CD4-positive, alpha-beta T cell treated with Interleukin-1 beta for 1 hour (primary cell): ENCODE measurements at regions not wholly inside any gene's neighbourhood (a gene's known extent, or its start where the extent isn't known, plus 50 kb on each side); places are given as distances from the start of the nearest gene placed in this dataset.

ENCODE experiments used
- DNase-seq, 2 donors: peaks; one replicate each; pipeline ENCODE4 v3.0.0-alpha.2; 2020 to 2022

- DNase-seq, result no peak
Measured at GRCh38 chr3:81439108-81439507, 322.3 kb downstream of the GBE1 start.

DNA sequence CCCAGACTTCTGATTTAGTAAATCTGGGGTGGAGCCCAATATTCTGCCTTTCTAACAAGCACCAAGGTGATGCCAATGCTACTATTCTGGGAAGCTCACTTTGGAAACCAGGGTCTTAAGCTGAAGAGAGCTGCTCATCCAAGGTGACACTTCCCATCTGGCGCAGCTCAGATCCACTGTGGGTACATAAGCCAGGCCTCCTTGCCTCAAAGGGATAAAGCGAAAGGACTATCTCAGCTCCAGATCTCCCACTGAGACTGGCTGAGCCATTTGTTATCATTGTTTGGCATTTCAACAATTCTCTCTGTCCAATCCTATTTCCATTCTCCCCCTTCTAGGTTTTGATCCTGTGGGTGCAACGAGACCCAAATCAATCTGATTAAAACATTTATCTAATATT lies 323.8 kb downstream of the GBE1 start:
- DNase-seq, result no peak

DNA sequence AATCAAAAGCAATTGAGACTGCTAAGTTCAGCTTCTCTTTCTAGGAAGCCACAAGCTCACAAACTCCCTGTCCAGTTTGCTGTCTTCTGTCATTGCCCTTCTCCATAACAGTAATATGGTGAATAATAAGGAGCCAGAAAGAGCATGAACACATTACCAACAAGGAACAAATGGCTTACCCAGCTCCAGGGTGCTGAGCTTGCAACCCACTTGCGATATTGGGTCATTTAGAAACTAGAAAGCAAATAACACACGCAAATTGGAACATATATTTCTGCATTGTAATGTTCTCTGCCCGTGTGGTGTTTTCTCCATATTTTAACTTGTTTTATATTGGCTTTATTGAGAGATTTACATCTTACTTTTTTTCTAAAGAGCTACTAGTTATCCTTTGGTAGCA lies 325.3 kb downstream of the GBE1 start:
- DNase-seq, result no peak

DNA sequence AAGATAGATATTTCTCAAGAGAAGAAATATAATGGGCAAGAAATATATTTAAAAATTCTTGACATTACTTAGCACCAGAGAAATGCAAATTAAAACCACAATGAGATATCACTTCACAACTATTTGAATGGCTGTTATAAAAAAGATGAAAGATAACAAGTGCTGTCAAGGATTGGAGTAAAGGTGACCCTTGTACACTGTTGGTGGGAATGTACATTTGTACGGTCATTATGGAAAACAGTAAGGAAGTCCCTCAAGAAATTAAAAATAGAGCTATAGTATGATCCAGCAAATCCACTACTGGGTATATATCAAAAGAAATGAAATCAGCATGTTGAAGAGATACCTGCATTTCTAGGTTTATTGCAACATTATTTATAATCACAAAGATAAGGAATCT lies 326.4 kb downstream of the GBE1 start:
- no peak for DNase-seq

- DNase-seq, result no peak
Measured at GRCh38 chr3:81434161-81434560, 327.3 kb downstream of the GBE1 start.

- no peak for DNase-seq
Measured at GRCh38 chr3:81433675-81434074, 327.8 kb downstream of the GBE1 start.

GRCh38 chr3:81432456-81432855 lies 329.0 kb downstream of the GBE1 start:
- DNase-seq, result no peak

GRCh38 chr3:81426826-81427577 lies 334.4 kb downstream of the GBE1 start:
- no peak for DNase-seq

- DNase-seq, result no peak
Measured at GRCh38 chr3:81425198-81425868, 336.1 kb downstream of the GBE1 start.

DNA sequence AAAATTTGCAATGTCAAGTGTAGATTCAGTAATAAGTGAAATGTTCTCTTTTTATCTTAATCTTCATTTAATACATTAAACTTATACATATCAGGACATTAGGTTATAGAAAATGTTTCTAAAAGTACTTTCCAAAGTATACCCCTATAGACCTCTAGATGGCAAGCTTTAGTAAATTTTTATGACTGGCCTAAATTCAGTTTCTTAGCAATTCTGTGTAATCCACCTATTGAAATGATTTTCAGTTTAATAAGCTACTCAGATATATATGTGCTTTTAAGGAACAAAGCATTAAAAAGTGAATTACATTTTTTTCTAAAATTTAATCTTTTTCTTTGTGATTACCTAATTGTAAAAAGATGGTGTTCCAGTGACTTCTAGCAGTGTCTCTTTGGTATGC lies 342.2 kb downstream of the GBE1 start:
- no peak for DNase-seq

- DNase-seq, result no peak
Measured at GRCh38 chr3:81416812-81417211, 344.6 kb downstream of the GBE1 start.

DNA sequence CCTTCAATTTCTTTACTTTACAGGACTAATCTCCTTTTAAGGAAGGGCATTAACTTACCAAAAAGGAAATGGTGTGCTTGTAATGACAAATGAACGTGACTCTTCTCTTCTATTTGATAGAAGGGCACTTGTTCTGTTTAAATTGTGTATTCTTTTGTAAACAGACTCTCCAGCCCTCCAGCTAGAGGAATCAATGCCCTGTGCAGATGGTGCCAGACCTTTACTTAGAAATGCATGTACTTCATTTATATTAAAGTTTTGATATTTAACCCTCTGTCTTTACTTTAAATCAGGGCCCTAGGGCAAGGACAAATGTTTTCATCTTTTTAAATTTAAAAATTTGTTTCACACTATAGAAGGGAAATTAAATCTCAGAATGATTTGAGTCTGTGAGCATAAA lies 355.1 kb downstream of the GBE1 start:
- DNase-seq, result no peak

- no peak for DNase-seq
Measured at GRCh38 chr3:81395739-81396513, 365.5 kb downstream of the GBE1 start.

GRCh38 chr3:81394651-81395524 lies 366.6 kb downstream of the GBE1 start:
- DNase-seq, result no peak

DNA sequence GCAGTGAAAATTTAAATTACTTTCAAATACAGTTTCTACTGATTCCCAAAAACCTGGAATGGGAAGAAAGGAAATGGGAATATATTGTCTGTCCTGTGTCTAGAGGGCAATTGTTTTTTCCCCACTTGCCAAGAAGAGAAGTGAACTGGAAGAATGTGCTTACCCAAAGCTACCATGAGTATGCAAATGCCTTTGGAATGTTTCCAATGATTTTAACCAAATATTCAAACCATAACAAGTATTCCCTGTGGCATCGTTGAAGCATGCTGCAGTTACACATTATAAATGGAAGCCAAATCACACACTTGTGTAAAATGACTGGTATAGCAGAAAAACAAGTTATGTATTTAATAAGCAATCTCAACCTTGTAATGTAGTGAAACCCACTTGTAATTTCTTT lies 368.2 kb downstream of the GBE1 start:
- no peak for DNase-seq

- DNase-seq, result no peak
Measured at GRCh38 chr3:81390796-81391195, 370.6 kb downstream of the GBE1 start.

- DNase-seq, result no peak
Measured at GRCh38 chr3:81388191-81388590, 373.3 kb downstream of the GBE1 start.

GRCh38 chr3:81382470-81382869 lies 379.0 kb downstream of the GBE1 start:
- no peak for DNase-seq

DNA sequence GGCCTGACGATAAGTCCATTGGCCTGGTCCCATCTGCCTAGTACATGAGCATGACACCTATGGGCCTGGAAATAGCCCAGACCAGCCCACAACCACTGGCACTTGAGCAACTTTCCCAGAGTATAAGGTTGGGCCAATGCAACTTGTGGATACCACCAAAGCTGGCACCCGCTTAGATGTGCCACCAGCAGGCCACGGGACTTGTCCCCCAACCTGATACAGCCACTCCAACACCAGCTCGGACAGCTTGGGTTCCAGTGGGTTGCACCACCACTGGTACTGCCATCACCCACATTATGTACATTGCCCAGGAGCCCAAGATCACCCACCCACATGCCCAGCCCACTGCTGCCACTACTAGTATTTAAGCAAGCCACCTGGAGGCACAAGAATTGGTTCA lies 381.2 kb downstream of the GBE1 start:
- no peak for DNase-seq

- no peak for DNase-seq
Measured at GRCh38 chr3:81378552-81379293, 382.7 kb downstream of the GBE1 start.

- DNase-seq, result no peak
Measured at GRCh38 chr3:81375921-81376320, 385.5 kb downstream of the GBE1 start.

DNA sequence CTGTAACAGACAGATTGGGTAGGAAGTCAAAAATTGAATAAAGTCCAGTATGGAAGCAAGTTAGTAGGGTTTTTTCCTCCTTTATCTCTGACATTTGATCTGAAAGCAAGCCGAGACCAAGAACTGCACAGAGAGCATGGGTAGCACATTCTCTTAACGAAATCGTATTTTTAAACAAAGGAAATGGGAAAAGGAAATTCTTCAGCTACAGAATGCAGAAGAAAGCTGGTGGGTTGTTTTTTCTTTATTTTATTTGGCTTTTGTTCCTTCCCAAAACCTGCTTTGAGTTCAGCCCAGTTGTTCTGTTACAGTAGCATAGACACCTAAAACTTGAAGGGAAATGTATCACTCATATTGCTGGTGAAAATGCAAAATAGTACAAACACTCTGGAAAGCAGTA lies 397.0 kb downstream of the GBE1 start:
- DNase-seq, result no peak
